ENCODE measurements at regions not wholly inside any gene's neighbourhood (a gene's known extent, or its start where the extent isn't known, plus 50 kb on each side); places are given as distances from the start of the nearest gene placed in this dataset.

- Histone ChIP-seq H3K36me3 (no peaks in the 10 kb centered on the region), H3K4me1 (peaks cover 3 to 7% of the 10 kb centered on the region in 2 donors), H3K4me3 (replicated peaks in 1 of 3) (no peak overlapping the region), H3K27me3 (no peaks in the 10 kb centered on the region), H3K9me3 (no peaks in the 10 kb centered on the region), H3K27ac (no peak overlapping the region)
- no peak for TF ChIP-seq CTCF (IDR thresholded peaks at IDR 0.05)
- no peak for TF ChIP-seq POLR2A (IDR thresholded peaks at IDR 0.05)
- 85 to 97% methylated on average over 5 of the region's 5 CpGs for WGBS, 2 donors
- intact Hi-C loops (cut with DNase I): no loop called here
- DNase-seq: no peak
Measured at GRCh38 chr10:78478919-78479318, 445.3 kb downstream of the RPS24 start.

GRCh38 chr10:78479467-78479866 lies 445.8 kb downstream of the RPS24 start:
- Histone ChIP-seq H3K4me3 (replicated peaks in 1 of 3) (no peak overlapping the region), H3K36me3 (no peaks in the 10 kb centered on the region), H3K27me3 (no peaks in the 10 kb centered on the region), H3K9me3 (no peaks in the 10 kb centered on the region), H3K27ac (no peak overlapping the region), H3K4me1 (peaks cover 8 to 11% of the 10 kb centered on the region in 2 donors)
- 96% methylated on average over 3 of the region's 3 CpGs for WGBS, 2 donors
- no peak for TF ChIP-seq POLR2A (IDR thresholded peaks at IDR 0.05)
- no peak for TF ChIP-seq CTCF (IDR thresholded peaks at IDR 0.05)
- no peak for DNase-seq
- intact Hi-C loops (cut with DNase I): no loop called here

GRCh38 chr10:78481842-78482241 lies 448.2 kb downstream of the RPS24 start:
- WGBS, 2 donors: 91% methylated on average over 3 of the region's 3 CpGs
- Histone ChIP-seq H3K9me3 (no peaks in the 10 kb centered on the region), H3K27me3 (no peaks in the 10 kb centered on the region), H3K27ac (no peak overlapping the region), H3K4me3 (replicated peaks in 1 of 3) (no peak overlapping the region), H3K36me3 (no peaks in the 10 kb centered on the region), H3K4me1 (peaks cover 8 to 11% of the 10 kb centered on the region in 2 donors)
- intact Hi-C loops (cut with DNase I): no loop called here
- DNase-seq: no peak
- TF ChIP-seq CTCF (IDR thresholded peaks at IDR 0.05): no peak
- no peak for TF ChIP-seq POLR2A (IDR thresholded peaks at IDR 0.05)

GRCh38 chr10:78483641-78484040 lies 450.0 kb downstream of the RPS24 start:
- H3K27me3 ChIP-seq: no peaks in the 10 kb centered on the region
- no peak for DNase-seq
- H3K4me3 ChIP-seq (replicated peaks in 1 of 3): no peak overlapping the region
- no peak overlapping the region for H3K27ac ChIP-seq
- intact Hi-C loops (cut with DNase I): no loop called here
- TF ChIP-seq POLR2A (IDR thresholded peaks at IDR 0.05) (no peak), CTCF (IDR thresholded peaks at IDR 0.05) (no peak)
- no peaks in the 10 kb centered on the region for H3K9me3 ChIP-seq
- 54 to 55% methylated on average over 3 of the region's 3 CpGs for WGBS, 2 donors
- H3K36me3 ChIP-seq: no peaks in the 10 kb centered on the region
- H3K4me1 ChIP-seq: peaks cover 8 to 11% of the 10 kb centered on the region in 2 donors

GRCh38 chr10:78489034-78489433 lies 455.4 kb downstream of the RPS24 start:
- Histone ChIP-seq H3K9me3 (no peaks in the 10 kb centered on the region), H3K27me3 (no peaks in the 10 kb centered on the region), H3K4me1 (peaks cover 3% of the 10 kb centered on the region in 2 donors), H3K36me3 (no peaks in the 10 kb centered on the region), H3K4me3 (replicated peaks in 1 of 3) (no peak overlapping the region), H3K27ac (no peak overlapping the region)
- no peak for DNase-seq
- intact Hi-C loops (cut with DNase I): no loop called here
- TF ChIP-seq POLR2A (IDR thresholded peaks at IDR 0.05) (no peak), CTCF (IDR thresholded peaks at IDR 0.05) (no peak)
- WGBS, 2 donors: 85 to 87% methylated on average over 1 of the region's 1 CpG

All from thyroid gland (tissue), 4 donors.